ENCODE measurements at regions not wholly inside any gene's neighbourhood (a gene's known extent, or its start where the extent isn't known, plus 50 kb on each side); places are given as distances from the start of the nearest gene placed in this dataset.

- DNase-seq, result no peak
These were observed 208.6 kb downstream of the DRD1 start for GRCh38 chr5:175235251-175235960.

- DNase-seq, result no peak
These were observed 213.7 kb downstream of the DRD1 start for GRCh38 chr5:175230299-175230698.

- no peak for DNase-seq
These were observed 217.5 kb downstream of the DRD1 start for GRCh38 chr5:175226506-175226905.

GRCh38 chr5:175223291-175223690 is 220.7 kb downstream of the DRD1 start:
- no peak for DNase-seq

GRCh38 chr5:175222621-175223020 is 221.4 kb downstream of the DRD1 start:
- DNase-seq, result no peak

- DNase-seq, result no peak
These were observed 223.4 kb downstream of the DRD1 start for GRCh38 chr5:175220549-175220948.

- no peak for DNase-seq
These were observed 224.6 kb downstream of the DRD1 start for GRCh38 chr5:175219366-175219765.

GRCh38 chr5:175216991-175217390 is 227.0 kb downstream of the DRD1 start:
- no peak for DNase-seq

- no peak for DNase-seq
These were observed 228.1 kb downstream of the DRD1 start for GRCh38 chr5:175215906-175216305.

GRCh38 chr5:175214152-175214551 is 229.8 kb downstream of the DRD1 start:
- no peak for DNase-seq

GRCh38 chr5:175211956-175212756 is 231.8 kb downstream of the DRD1 start:
- no peak for DNase-seq

- no peak for DNase-seq
These were observed 236.5 kb downstream of the DRD1 start for GRCh38 chr5:175207321-175208040.

GRCh38 chr5:175206669-175207068 is 237.3 kb downstream of the DRD1 start:
- no peak for DNase-seq

GRCh38 chr5:175202463-175203068 is 241.4 kb downstream of the DRD1 start:
- no peak for DNase-seq

GRCh38 chr5:175201393-175201792 is 242.6 kb downstream of the DRD1 start:
- no peak for DNase-seq

- no peak for DNase-seq
These were observed 248.0 kb downstream of the DRD1 start for GRCh38 chr5:175195698-175196656.

- DNase-seq, result no peak
These were observed 262.7 kb downstream of the DRD1 start for GRCh38 chr5:175181331-175181730.

GRCh38 chr5:175170899-175171298 is 273.1 kb downstream of the DRD1 start:
- DNase-seq, result no peak

GRCh38 chr5:175168882-175169507 is 275.0 kb downstream of the DRD1 start:
- DNase-seq, result no peak

- DNase-seq, result no peak
These were observed 278.0 kb downstream of the DRD1 start for GRCh38 chr5:175166026-175166425.

GRCh38 chr5:175163586-175164275 is 280.3 kb downstream of the DRD1 start:
- DNase-seq, result no peak

All from activated effector memory CD4-positive, alpha-beta T cell treated with Interleukin-2 at 50 U/mL for 16 hours (primary cell).